ENCODE measurements at regions not wholly inside any gene's neighbourhood (a gene's known extent, or its start where the extent isn't known, plus 50 kb on each side); places are given as distances from the start of the nearest gene placed in this dataset.

DNA sequence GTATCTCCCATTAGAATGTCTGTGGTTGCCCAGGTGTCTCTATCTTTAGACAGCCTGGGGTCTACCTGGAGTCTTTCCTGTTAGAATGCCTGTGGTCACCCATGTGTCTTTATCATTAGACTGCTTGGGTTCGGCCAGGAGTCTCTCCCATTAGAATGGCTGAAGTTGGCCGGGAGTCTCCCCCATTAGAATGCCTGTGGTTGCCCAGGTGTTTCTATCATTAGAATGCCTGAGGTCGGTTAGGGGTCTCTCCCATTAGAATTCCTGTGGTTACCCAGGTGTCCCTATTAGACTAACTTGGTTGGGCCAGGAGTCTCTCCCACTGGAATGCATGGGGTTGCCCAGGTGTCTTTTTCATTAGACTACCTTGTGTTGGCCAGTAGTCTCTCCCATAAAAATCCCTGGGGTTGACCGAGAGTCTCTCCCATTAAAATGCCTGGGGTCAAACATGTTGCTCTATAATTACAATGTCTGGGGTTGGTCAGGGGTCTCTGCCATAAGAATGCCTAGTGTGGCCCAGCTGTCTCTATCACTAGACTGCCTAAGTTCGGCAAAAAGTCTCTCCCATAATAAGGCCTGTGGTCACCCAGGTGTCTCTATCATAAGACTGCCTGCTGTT is 1448.7 kb downstream of the UQCRFS1 start:
- Histone ChIP-seq H3K36me3 (ENCODE audit: control insufficient read depth in 2 of 2, extremely low read depth in 1 of 2, insufficient read depth in 2 of 2, low read length in 2 of 2) (no peaks in the 10 kb centered on the region), H3K4me3 (replicated peaks in 1 of 3; ENCODE audit: insufficient read depth in 1 of 3, low read depth in 1 of 3, low read length in 3 of 3) (no peak overlapping the region), H2AFZ (ENCODE audit: low read depth, low read length) (no peak overlapping the region), H3K27me3 (ENCODE audit: control insufficient read depth in 2 of 2, insufficient read depth in 2 of 2, low read length in 2 of 2) (no peaks in the 10 kb centered on the region), H3K27ac (ENCODE audit: insufficient read depth, low read depth, low read length) (no peak overlapping the region), H3K4me2 (ENCODE audit: insufficient read depth, low read length) (no peak overlapping the region), H4K20me1 (replicated peaks; ENCODE audit: control insufficient read depth, extremely low read depth, insufficient read depth, low read length) (no peaks in the 10 kb centered on the region), H3K9me1 (replicated peaks; ENCODE audit: control insufficient read depth, extremely low read depth, insufficient read depth, low read length) (no peaks in the 10 kb centered on the region), H3K9ac (replicated peaks; ENCODE audit: extremely low read depth, insufficient read depth, low read length) (no peak overlapping the region), H3K79me2 (ENCODE audit: control insufficient read depth, insufficient read depth, low read length) (no peaks in the 10 kb centered on the region), H3K4me1 (ENCODE audit: control insufficient read depth, extremely low read depth, insufficient read depth, low read length) (no peaks in the 10 kb centered on the region), H3K9me3 (replicated peaks; ENCODE audit: control insufficient read depth, insufficient read depth, low read length) (no peaks in the 10 kb centered on the region)
- BruUV-seq (replicated peaks): no TSS peak
- CTCF ChIA-PET: no interaction called here
- DNase-seq (ENCODE audit: low read depth, low spot score) (no peak), FAIRE-seq (no peak)
- intact Hi-C loops (cut with micrococcal nuclease): no loop called here
- dilution Hi-C loops (cut with MboI; ENCODE audit: extremely low pct_ligation_motif_present, low sequenced_read_pairs): no loop called here
- TF ChIP-seq FOS (IDR thresholded peaks at IDR 0.05; ENCODE audit: borderline replicate concordance, insufficient read depth, low read length) (no peak), GATA2 (IDR thresholded peaks at IDR 0.05; ENCODE audit: insufficient read depth, insufficient read length, low read depth, low read length) (no peak), EZH2 (IDR thresholded peaks at IDR 0.05; ENCODE audit: borderline replicate concordance, low read depth, low read length, severe bottlenecking) (no peak), JUN (IDR thresholded peaks at IDR 0.05; ENCODE audit: borderline replicate concordance, insufficient read depth, insufficient read length, low read depth) (no peak), MYC (IDR thresholded peaks at IDR 0.05; ENCODE audit: low read depth, low read length) (no peak), POLR2AphosphoS5 (IDR thresholded peaks at IDR 0.05; ENCODE audit: insufficient read depth, low read depth, low read length) (no peak), POLR2A (IDR thresholded peaks at IDR 0.05; ENCODE audit: low read depth, low read length) (no peak)
- TF ChIP-seq, protein P1, sequence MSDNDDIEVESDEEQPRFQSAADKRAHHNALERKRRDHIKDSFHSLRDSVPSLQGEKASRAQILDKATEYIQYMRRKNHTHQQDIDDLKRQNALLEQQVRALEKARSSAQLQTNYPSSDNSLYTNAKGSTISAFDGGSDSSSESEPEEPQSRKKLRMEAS (IDR thresholded peaks at IDR 0.05; ENCODE audit: insufficient read depth, insufficient read length): no peak
- TF ChIP-seq, protein P2, sequence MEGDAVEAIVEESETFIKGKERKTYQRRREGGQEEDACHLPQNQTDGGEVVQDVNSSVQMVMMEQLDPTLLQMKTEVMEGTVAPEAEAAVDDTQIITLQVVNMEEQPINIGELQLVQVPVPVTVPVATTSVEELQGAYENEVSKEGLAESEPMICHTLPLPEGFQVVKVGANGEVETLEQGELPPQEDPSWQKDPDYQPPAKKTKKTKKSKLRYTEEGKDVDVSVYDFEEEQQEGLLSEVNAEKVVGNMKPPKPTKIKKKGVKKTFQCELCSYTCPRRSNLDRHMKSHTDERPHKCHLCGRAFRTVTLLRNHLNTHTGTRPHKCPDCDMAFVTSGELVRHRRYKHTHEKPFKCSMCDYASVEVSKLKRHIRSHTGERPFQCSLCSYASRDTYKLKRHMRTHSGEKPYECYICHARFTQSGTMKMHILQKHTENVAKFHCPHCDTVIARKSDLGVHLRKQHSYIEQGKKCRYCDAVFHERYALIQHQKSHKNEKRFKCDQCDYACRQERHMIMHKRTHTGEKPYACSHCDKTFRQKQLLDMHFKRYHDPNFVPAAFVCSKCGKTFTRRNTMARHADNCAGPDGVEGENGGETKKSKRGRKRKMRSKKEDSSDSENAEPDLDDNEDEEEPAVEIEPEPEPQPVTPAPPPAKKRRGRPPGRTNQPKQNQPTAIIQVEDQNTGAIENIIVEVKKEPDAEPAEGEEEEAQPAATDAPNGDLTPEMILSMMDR (IDR thresholded peaks at IDR 0.05; ENCODE audit: extremely low read depth in 1 of 2, insufficient read depth in 1 of 2, low read depth in 1 of 2, low read length in 2 of 2): no peak
- POLR2A ChIA-PET: no interaction called here

Data from endothelial cell of umbilical vein (primary cell).